Germinal center (tissue), 1 donor: ENCODE measurements at regions not wholly inside any gene's neighbourhood (a gene's known extent, or its start where the extent isn't known, plus 50 kb on each side); places are given as distances from the start of the nearest gene placed in this dataset.
A peak's percentile ranks its signal among the peaks of the same experiment; 100 is the strongest.

Experiments used
- DNase-seq: peaks from one replicate; pipeline ENCODE4 v3.0.0; 2012; ENCODE audit warnings: mixed read lengths, low spot score

- no peak for DNase-seq
Measured at GRCh38 chr1:37128091-37128490, 93.8 kb upstream of the GRIK3 start.

DNA sequence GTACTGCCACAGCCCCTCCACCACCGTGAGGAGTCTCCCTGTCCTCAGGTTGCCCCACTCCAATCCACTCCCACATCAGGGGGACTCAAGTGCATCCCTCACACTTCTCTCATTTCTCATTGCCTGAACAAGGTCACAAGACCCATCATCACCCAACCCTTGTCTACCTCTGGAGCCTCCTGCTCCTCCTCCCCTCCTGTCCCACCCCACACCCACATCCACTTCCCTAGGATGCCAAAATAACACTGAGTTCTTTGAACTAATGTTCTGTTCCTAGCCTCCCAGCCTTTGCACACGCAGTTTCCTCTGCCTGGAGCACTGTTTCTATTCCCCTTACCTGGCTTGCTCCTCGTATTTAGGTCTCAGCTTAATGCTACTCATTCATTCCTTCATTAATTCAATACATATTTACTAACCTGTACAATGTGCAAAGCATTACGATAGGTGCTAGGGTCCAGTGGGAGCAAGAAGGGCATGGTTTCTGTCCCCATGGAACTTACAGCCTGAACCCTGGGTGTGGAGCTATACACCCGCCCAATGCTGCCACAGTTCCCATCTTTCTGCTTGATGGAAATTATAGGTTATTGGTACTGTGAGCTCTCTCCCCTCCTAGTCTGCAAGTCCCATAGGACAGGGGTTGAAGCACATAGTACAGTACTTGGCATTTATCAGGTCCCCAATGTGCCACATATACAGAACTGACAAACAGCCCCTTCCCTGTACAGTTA, 96.1 kb upstream of the GRIK3 start:
- no peak for DNase-seq

GRCh38 chr1:37131281-37131680, 97.0 kb upstream of the GRIK3 start:
- no peak for DNase-seq

DNA sequence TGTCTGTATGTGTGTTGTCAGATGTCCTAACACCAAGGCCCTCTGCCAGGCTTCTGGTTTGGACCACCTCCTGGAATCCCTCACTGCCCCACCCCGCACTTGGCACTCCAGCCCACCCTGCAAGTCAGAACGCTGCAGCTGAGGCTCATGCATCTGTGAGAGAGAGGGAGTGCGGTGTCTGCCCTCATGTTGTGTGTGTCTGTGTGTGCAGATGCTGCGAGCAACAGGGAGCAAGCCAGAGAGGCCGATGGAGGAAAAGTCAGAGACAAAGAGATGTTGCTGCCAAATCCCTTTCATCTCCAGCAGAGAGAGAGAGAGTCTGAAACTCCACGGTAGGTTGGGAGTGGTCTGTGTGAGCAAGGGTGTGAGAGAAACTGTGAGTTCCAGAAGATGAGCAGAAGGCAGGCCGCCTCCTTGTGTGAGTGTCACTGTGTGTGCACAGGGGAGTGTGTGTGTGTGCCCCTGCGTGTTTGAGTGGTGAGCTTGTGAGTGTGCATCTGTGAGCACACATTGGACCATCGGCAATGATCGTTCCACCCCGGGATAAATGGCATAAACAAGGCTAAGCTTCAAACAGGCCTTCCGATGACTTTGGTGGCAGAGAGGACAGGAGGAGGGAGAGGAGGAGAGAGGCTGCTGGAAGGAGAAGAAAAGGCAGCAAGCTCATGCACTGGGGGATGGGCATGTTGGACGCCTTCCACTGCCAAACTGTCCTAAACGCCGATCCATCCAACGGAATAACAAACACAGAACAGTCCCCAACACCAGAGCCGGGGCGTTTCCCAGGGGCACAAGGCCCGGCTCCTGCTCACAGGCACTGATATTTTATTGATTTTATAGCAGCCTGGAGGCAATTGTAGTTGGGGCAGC, 99.2 kb upstream of the GRIK3 start:
- no peak for DNase-seq

- no peak for DNase-seq
Measured at GRCh38 chr1:37134599-37134998, 100.3 kb upstream of the GRIK3 start.

GRCh38 chr1:37135032-37135431, 100.7 kb upstream of the GRIK3 start:
- DNase-seq, result no peak

GRCh38 chr1:37137014-37137413, 102.7 kb upstream of the GRIK3 start:
- DNase-seq, result no peak

DNA sequence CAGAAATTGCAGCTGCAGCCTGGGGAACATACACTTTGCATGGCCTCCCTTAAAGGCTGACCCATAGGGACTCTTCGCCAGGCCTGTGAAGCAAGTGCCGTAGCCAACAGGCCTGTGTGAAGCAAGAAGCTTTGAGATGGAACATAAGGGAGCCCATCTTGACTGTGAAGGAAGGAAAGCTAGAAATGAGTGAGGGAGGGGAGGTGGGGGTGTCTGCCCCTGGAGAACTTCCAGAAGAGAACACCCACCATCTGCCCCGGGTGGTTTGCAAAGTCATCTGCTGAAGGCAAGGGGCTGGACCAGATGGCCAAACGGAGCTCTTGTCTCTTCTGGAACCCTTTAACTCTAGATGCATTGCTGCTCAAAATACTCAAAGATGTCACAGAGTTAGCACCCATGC, 103.3 kb upstream of the GRIK3 start:
- no peak for DNase-seq

DNA sequence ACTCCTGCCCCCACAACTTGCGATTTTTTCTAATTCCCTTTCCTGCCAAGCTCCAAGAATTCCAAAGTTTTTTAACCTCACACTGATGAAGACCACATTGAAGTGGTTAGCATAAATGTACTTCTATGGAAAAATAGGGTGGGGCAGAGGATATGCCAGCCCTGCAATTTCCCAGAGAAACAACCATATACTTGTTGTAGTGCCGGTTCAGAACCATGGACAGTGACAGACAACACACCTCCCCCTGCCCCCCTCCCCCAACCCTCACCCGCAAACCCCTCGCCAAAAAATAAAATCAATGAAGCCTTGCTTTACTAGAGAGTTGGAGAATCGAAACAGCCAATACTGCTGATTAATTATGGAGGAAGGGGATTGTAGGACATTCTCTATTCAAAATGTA, 109.5 kb upstream of the GRIK3 start:
- DNase-seq, result no peak

GRCh38 chr1:37146071-37146470, 111.8 kb upstream of the GRIK3 start:
- DNase-seq, result no peak

GRCh38 chr1:37147392-37147831, 113.1 kb upstream of the GRIK3 start:
- no peak for DNase-seq

GRCh38 chr1:37147906-37148305, 113.6 kb upstream of the GRIK3 start:
- DNase-seq, result no peak

DNA sequence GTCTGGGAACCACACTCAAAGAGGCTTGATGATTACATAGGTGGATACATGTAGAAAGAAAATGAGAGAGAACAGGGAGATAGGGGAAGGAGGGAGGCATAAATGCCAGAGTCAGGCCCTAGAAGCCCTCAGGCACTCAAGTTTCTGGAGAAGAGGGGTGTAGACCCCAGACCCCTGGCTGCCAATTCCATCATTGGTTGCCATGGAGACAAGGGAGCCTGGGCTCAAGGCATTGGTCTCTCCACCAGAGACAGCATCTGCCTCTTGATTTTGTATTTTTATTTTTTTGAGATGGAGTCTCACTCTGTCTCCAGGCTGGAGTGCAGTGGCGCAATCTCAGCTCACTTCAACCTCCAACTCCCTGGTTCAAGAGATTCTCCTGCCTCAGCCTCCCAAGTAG, 114.3 kb upstream of the GRIK3 start:
- DNase-seq, result no peak

DNA sequence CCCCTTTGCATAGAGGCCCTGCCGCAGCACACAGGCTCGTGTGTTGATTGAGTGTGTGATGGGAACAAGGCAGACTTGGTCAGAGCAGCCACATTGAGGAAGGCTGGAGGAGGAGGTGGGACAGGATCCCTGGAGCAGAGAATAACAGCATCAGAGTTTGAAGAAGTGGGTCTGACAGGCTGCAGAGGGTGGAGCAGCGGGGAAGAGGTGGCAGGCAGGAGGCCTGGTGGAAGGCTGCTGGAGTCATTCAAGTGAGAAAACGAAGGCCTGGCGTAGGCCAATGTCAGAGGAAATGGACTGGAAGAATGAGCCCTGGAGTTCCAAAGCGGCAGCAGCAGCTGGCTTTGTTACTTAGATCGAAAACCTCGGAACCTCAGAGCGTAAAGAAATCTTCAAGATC, 115.0 kb upstream of the GRIK3 start:
- DNase-seq, result no peak

DNA sequence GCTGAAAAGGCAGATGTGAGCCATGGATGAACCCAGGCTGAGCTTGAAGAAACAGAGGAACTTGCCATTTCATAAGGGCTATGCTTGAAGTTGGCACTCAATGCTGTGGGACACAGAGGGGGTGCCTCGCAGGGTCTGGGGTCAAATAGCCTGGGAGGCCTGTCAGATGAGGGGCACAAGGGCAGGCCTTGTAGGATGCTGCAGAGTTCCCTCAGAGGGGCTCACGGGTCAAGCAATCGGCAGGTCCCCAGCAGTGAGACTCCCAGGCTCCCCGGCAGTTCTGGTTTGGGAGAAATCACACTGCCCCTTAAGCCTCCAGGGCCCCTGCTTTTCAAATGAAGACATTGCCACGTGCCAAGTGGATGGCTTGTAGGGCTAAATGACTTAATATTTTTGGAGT, 116.7 kb upstream of the GRIK3 start:
- no peak for DNase-seq

DNA sequence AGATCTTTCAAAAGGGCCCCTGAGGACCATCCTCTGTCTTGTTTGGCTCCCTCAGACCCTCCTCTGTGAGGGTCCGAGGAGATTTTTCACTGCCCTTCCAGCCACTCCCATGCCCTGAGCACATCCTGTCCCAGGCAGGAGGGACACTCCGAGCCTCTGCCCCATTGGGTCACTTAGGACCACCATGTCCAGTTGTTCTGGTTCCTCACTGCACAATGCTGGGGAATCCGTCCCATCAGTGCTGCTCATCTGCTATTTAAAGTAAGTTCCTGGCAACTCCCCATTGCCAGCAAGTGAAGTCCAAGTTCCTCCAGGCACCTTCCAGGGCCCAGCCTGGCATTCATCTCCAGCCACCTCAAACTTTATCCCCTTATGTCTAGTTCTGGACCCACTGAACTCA, 117.5 kb upstream of the GRIK3 start:
- no peak for DNase-seq

GRCh38 chr1:37152491-37152890, 118.2 kb upstream of the GRIK3 start:
- no peak for DNase-seq

DNA sequence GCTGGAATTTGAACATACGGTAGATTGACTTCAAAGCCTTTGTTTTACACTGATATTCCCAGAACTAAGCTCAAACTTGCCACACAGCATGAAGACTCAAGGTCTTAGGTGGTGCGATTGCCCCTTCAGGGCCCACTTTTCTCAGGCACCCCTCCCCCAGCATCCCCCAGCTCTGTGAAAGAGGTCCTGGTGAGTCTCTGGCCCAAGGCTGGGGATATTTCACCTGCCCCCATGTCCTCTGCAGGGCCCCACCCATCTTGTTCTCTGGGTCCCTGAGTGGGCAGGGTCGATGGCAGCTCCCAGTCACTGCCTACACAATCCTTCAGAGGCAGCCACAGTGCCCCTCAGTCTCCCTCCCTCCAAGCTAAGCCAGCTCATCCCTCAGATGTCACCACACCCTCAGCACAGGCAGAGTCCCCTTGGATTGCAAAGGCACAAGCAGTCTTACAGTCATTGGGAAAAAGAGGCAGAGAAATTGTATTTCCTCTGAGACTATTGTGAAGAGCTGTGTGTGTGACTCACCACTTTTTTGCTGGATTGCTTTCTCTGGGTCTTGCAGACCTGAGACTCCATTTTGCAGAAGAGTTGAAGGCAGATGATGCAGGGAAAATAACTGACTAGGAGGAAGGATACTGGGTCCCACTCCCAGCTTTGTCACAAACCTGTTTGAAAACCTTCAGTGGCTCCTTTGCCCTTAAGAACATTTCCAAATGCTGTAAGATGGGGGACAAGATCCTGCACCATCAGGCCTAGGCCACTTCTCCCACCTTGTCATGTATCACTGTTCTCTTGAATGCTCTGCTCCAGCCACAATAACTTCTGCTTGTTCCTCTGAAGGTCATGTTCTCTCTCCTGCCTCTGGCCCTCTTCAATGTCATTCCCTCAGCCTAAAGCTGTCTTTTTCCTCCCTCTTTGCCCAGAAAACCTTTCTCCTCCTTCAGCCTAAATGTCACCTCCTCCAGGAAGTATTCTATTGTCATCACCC, 119.1 kb upstream of the GRIK3 start:
- DNase-seq, result no peak

DNA sequence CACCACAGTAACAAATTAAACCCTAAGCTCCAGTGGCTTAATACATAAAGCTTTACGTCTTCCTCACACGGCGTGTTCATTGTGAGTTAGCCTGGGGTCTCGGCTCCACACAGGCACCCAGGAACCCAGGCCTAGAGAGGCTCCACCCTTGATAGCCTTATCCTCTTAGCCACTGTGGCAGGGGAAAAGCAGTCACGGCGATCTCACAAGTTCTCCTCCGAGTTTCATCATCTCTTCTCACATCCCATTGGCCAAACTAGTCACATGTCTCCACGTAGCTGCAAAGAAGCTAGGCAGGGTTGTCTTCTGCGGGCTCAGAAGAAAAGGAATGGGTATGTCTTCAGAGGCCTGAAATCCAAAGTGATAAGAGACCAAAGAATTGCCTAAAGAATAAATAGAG, 122.3 kb upstream of the GRIK3 start:
- no peak for DNase-seq

DNA sequence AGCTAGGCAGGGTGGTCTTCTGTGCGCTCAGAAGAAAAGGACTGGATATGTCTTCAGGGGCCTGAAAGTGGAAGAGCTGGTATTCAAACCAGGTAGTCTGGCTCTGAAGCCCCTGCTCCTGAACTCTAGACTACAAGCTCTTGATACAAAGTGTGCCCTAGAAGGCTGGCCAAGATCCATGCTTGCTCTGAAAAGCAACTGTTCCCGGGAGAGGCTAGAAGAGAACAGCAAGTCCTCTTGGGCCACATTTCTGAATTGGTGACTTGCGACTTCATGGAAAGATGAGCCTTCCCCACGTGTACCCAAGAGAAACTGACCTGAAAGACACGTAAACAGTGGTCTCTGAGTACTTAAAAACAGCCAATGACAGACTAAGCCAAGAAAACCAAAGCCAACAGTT, 123.3 kb upstream of the GRIK3 start:
- no peak for DNase-seq

- DNase-seq, result no peak
Measured at GRCh38 chr1:37158113-37158749, 123.9 kb upstream of the GRIK3 start.

DNA sequence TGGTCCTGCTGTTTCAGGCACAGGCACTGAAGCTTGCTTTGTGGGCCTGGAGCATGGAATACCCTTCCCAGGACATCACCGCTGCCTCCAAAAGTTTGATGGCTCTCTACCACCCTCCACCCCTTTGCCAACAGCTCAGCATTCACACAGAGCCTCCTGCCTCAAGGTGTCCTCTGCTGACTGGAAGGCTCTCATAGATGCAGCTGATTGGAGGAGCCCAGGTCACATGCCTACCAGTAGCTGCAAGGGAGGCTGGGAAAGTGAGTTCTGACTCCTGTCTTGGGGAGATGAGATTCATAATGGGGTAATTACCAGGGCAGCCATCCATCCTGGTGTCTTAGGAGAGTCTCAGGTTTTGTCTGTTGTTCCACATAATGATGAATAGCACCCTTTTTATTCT, 124.8 kb upstream of the GRIK3 start:
- DNase-seq, result peak; percentile 13
